Fibroblast of pulmonary artery (primary cell): ENCODE measurements at regions not wholly inside any gene's neighbourhood (a gene's known extent, or its start where the extent isn't known, plus 50 kb on each side); places are given as distances from the start of the nearest gene placed in this dataset.
A peak's percentile ranks its signal among the peaks of the same experiment; 100 is the strongest.

Source experiments
- DNase-seq: peaks from one replicate; pipeline ENCODE4 v3.0.0-alpha.2; 2010; ENCODE audit warnings: low read depth
- H3K4me3 ChIP-seq: replicated peaks from 2 replicates; pipeline ENCODE4 v1.5.1; 2011; ENCODE audit warnings: low read depth, mild to moderate bottlenecking, control low read depth, low read length, moderate library complexity
- TF ChIP-seq, protein P1 (sequence below): IDR thresholded peaks from 2 replicates; pipeline ENCODE4 v1.5.1; 2011; ENCODE audit warnings: mild to moderate bottlenecking, control low read depth, low read length, inconsistent platforms; ENCODE audit errors: missing control alignments

DNA sequence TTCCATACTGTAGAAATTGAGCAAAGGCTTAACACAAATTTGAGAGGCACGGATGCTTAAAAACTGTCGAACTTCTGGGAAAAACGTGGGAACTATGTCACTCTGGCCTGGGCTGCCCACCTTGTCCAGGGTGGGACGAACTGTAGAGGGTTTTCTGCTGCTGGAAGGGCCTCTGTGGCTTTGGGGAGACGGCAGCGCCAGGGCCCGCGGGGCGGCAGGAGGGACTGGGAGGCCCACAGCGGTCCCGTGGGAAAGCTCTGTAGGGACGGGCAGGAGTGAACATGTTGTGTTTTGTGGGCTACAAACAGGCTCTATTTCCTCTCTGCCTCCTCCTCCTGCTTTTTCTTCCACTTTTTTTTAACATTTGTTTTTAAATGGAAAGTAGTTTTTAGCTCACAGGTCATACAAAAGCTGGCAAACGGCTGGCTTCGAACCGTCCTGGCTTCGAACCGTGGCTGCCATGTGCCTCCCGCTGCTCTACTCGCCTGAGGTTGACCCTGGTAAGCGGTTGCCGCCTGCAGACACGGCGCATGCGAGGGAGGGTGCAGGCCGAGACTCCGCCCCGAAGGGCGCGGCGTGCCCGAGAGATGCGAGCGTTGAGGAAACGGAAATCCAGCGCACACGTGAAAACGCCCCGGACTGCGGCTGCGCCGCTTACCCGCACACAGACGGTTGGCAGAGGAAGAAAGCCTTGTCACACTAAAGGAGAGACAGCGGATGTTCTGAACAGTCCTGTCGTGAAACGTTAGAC lies 382.3 kb upstream of the ZFP42 start:
- H3K4me3 ChIP-seq = no peak overlapping the region
- TF ChIP-seq, protein P1, sequence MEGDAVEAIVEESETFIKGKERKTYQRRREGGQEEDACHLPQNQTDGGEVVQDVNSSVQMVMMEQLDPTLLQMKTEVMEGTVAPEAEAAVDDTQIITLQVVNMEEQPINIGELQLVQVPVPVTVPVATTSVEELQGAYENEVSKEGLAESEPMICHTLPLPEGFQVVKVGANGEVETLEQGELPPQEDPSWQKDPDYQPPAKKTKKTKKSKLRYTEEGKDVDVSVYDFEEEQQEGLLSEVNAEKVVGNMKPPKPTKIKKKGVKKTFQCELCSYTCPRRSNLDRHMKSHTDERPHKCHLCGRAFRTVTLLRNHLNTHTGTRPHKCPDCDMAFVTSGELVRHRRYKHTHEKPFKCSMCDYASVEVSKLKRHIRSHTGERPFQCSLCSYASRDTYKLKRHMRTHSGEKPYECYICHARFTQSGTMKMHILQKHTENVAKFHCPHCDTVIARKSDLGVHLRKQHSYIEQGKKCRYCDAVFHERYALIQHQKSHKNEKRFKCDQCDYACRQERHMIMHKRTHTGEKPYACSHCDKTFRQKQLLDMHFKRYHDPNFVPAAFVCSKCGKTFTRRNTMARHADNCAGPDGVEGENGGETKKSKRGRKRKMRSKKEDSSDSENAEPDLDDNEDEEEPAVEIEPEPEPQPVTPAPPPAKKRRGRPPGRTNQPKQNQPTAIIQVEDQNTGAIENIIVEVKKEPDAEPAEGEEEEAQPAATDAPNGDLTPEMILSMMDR = no peak

GRCh38 chr4:187615972-187616371 lies 379.6 kb upstream of the ZFP42 start:
- DNase-seq = no peak
- H3K4me3 ChIP-seq = no peak overlapping the region
- TF ChIP-seq, protein P1 = no peak

More for the DNA sequence above, 382.3 kb upstream of the ZFP42 start:
- no peak for DNase-seq

- peak; percentile 11 for DNase-seq
- TF ChIP-seq, protein P1 = no peak
- no peak overlapping the region for H3K4me3 ChIP-seq
Observed at GRCh38 chr4:187617113-187617512, 378.5 kb upstream of the ZFP42 start.

- peak; percentile 11 for DNase-seq
- TF ChIP-seq, protein P1 = no peak
- no peak overlapping the region for H3K4me3 ChIP-seq
Observed at GRCh38 chr4:187618701-187619281, 376.8 kb upstream of the ZFP42 start.

- DNase-seq = no peak
- H3K4me3 ChIP-seq = no peak overlapping the region
- TF ChIP-seq, protein P1 = no peak
Observed at GRCh38 chr4:187619319-187619718, 376.3 kb upstream of the ZFP42 start.

- no peak for DNase-seq
- H3K4me3 ChIP-seq = no peak overlapping the region
- TF ChIP-seq, protein P1 = no peak
Observed at GRCh38 chr4:187632260-187632995, 363.1 kb upstream of the ZFP42 start.
